Erythroblast (primary cell): ENCODE measurements at regions not wholly inside any gene's neighbourhood (a gene's known extent, or its start where the extent isn't known, plus 50 kb on each side); places are given as distances from the start of the nearest gene placed in this dataset.

Experiments used
- GATA1 ChIP-seq: IDR thresholded peaks from 2 replicates; pipeline ENCODE4 v1.6.1; 2011; ENCODE audit warnings: low read depth, mild to moderate bottlenecking, control low read depth, low read length, moderate library complexity
- POLR2A ChIP-seq: IDR thresholded peaks from 2 replicates; pipeline ENCODE4 v1.6.1; 2011; ENCODE audit warnings: mild to moderate bottlenecking, low read length

GRCh38 chr3:75224412-75224811, 439.7 kb upstream of the FRG2C start:
- TF ChIP-seq POLR2A (no peak), GATA1 (no peak)
